GM12891 (cell line): ENCODE measurements at regions not wholly inside any gene's neighbourhood (a gene's known extent, or its start where the extent isn't known, plus 50 kb on each side); places are given as distances from the start of the nearest gene placed in this dataset.

Source experiments
- DNase-seq: peaks from one replicate; pipeline ENCODE4 v3.0.0; 2011; ENCODE audit warnings: low spot score; ENCODE audit not compliant: insufficient read length
- FAIRE-seq: peaks from 2 replicates; lab custom pipeline; 2011; peaks lifted over from hg19 to GRCh38; lab: Jason Lieb, UNC
- PAX5 ChIP-seq: IDR thresholded peaks from 2 replicates; pipeline ENCODE4 v1.6.1; 2011; ENCODE audit warnings: low read length, moderate library complexity, mild to moderate bottlenecking; ENCODE audit not compliant: insufficient read depth, severe bottlenecking
- POLR2A ChIP-seq: IDR thresholded peaks from 2 replicates; pipeline ENCODE4 v1.6.1; 2011; ENCODE audit warnings: low read depth, low read length, control low read depth
- POLR2AphosphoS5 ChIP-seq: IDR thresholded peaks from 2 replicates; pipeline ENCODE4 v1.6.1; 2011; ENCODE audit warnings: low read depth, low read length, control low read depth
- POU2F2 ChIP-seq: IDR thresholded peaks from 2 replicates; pipeline ENCODE4 v1.6.1; 2011; ENCODE audit warnings: low read depth, mild to moderate bottlenecking, control low read depth, low read length, moderate library complexity
- SPI1 ChIP-seq: IDR thresholded peaks from 2 replicates; pipeline ENCODE4 v1.6.1; 2011; ENCODE audit warnings: low read depth, low read length, control low read depth
- TAF1 ChIP-seq: IDR thresholded peaks from 2 replicates; pipeline ENCODE4 v1.6.1; 2011; ENCODE audit warnings: low read depth, low read length, control low read depth

DNA sequence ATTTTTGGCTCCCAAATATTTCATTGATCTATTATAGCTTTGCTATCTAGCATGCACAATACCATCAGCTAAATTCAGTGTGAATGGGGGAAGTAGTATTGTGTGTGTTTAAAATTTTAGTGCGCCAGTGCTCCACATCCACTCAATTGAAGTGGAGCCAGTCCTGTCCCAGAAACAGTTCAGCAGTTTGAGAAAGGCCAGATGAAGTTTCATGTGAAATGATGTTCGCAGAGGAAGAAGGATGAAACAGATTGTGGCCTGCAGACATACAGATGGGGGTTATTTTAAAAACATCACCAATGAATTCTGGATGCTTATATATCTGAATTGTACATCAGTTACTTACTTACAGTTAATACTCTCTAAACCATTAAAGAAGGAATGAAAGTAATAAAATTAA is 129.4 kb downstream of the SPRY2 start:
- FAIRE-seq (no peak), DNase-seq (no peak)
- no peak for TF ChIP-seq POU2F2
- TF ChIP-seq SPI1 = no peak
- TF ChIP-seq POLR2A = no peak
- no peak for TF ChIP-seq POLR2AphosphoS5

DNA sequence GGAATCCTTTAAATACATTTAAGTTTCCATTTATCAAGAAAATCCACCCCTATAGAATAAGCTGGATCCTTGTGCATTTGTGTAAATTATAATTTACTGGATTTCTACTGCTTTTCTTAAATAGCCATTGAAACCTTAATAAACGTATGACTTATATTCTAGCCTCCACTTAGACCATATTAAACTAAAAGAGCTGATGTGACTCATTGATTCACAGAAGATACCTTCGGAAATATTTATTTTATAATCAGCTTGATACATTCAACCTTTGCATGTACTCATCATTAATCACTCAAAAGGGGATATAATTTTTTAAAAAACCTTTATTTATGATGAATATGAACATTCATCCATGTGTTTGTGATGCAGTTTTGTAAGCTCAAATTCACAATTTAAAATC is 136.3 kb downstream of the SPRY2 start:
- no peak for FAIRE-seq

DNA sequence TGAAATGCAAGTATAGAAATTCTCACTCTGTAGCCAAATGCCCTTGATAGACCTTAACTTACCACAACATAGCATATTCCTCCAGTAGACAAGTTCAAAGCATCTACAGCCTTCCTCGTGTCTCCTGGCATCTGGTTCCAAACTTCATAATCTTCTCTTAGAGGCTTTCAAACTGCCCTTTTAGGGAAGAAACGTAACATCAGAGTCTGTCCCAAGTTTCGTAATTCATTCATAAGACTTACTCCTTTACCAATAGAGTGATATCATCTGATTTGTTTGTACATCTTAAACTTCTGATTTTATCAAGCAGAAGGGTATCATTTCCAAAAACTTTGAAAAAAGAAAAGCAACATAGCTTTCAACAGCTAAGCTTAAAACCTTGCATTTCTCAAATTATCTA is 137.4 kb downstream of the SPRY2 start:
- no peak for FAIRE-seq
- TF ChIP-seq TAF1 (no peak), SPI1 (no peak), POU2F2 (no peak), POLR2AphosphoS5 (no peak), PAX5 (no peak), POLR2A (no peak)

More for the DNA sequence above, 136.3 kb downstream of the SPRY2 start:
- DNase-seq = no peak
- TF ChIP-seq PAX5 = no peak
- TF ChIP-seq POLR2A = no peak
- TF ChIP-seq POU2F2 = no peak
- no peak for TF ChIP-seq TAF1
- TF ChIP-seq POLR2AphosphoS5 = no peak
- TF ChIP-seq SPI1 = no peak

DNA sequence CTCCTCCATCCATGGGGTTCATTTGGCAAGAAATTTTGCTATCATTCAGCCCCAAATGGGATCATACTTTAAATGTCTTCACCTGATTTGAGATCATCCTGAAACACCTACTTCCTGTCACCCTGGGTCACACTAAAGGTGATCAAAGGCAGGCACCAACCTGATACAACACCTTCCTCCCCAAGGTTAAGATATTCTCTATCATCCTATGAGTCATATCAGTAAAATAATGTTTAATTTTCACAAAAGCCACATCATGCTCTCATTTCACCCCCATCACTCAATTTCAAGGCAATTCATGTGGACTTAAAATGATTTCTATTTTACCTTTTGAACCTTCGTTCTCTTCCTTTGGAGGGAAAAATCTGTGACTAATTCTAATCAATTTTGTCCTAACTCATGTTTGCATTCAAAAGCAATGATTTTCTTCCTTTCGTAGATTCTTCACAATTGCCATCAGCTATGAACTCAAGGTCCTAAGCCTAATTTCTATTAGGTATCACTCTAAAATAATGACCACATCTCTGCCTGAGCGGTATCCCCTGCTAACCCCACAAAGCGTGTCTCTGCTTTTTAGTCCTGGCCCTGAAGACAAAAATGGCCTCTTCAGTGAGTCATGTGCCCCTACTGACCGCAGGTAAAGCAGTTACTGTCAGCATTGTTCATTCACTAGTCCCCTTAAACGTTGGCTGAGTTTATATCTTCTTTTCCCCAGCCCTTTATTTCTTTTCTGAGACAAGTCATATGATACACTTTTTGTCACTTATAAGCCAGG is 139.0 kb downstream of the SPRY2 start:
- FAIRE-seq (no peak), DNase-seq (no peak)
- TF ChIP-seq SPI1 (no peak), POLR2AphosphoS5 (no peak), PAX5 (no peak), POLR2A (no peak), POU2F2 (no peak), TAF1 (no peak)

More for the DNA sequence above, 137.4 kb downstream of the SPRY2 start:
- no peak for DNase-seq

DNA sequence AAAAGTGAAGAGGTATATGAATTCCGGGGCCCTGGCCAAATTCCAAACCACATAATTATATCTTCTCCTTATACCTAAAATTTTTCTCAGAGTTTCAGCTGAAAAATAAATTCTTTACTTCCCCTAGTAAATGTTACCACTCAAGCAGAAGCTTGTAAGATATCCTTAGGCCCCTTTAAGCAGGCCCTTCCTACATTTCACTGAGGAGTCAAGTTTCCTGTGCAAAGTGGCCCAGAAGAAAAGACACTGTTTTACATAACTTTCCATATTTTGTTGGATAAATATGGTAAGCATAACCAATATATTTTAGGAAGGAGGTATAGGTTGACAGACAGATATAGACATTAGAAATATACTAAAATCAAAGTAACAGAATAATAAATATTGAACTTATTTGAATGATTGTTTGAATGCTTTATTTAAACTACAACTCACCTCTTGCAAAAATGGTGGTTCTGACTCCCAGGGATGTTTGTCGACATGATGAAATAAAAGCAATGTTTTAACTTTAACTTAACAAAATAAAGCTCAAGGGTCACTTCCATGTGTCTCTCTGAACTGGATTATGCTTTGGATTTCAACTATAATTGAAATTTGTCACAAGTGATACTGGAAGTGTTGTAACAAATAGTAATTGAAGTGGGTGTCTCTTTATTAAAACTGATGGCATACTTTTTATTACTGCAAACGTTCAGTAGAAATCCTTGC is 141.2 kb downstream of the SPRY2 start:
- no peak for TF ChIP-seq POU2F2
- TF ChIP-seq TAF1 = no peak
- no peak for TF ChIP-seq POLR2AphosphoS5
- TF ChIP-seq PAX5 = no peak
- no peak for TF ChIP-seq SPI1
- TF ChIP-seq POLR2A = no peak
- no peak for DNase-seq
- no peak for FAIRE-seq

DNA sequence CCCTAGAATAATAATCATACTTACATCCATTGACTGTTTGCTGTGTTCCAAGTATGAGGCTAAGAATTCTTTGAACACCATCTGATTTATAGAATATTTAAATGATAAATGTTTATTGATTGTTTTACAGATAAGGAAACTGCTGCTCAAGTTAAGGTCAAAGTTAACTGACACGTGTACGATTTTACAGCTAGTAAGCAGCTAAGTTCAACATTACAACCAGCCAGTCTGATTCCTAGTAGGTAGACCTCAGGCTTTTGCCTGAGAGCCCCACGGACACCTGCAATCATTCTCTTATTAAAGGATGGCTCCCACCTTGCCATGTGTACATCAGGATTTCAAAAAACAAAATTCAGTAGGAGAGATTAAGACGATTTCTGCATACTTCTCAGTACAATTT is 141.9 kb downstream of the SPRY2 start:
- TF ChIP-seq POU2F2 (no peak), POLR2AphosphoS5 (no peak), SPI1 (no peak)
- DNase-seq (no peak), FAIRE-seq (no peak)

DNA sequence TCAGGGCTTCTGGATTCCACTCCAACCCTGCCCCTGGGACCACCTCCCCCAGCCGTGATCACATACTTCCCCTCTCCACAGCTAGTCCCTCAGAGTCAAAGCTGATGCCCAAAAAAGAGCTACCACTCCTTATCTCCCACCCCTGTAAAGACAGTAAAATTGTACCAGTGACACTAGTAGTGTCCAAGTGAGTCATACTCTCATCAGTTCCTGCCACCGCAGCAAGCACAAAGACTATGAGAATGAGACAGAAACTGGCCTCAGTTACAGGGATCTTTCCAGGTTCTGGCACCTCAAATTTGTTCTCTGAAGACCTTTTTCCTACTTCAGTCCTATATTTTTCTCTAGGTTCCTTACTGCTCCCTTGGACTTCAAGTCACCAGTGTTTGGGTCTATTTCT is 144.2 kb downstream of the SPRY2 start:
- DNase-seq = no peak
- no peak for FAIRE-seq

DNA sequence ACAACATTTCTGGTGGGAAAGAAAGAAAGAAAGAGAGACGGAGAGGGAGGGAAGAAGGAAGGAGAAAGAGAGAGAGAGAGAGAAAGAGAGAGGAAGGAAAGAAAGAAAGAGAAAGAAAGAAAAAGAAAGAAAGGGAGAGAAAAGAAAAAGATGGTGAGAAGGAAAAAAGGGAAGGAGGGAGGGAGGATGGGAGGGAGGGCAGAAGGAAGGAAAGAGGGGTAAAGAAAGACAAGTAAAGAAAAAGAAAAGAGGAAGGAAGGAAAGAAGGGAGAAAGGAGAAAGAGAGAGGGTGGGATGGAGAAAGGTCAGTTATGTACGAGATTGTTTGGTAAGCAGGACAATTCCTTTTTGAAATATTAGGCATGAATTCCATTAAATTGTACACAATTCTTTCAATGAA is 145.3 kb downstream of the SPRY2 start:
- FAIRE-seq = no peak
- no peak for DNase-seq
- TF ChIP-seq POLR2A (no peak), POLR2AphosphoS5 (no peak), TAF1 (no peak), SPI1 (no peak), PAX5 (no peak), POU2F2 (no peak)

More for the DNA sequence above, 144.2 kb downstream of the SPRY2 start:
- TF ChIP-seq POLR2AphosphoS5 (no peak), POLR2A (no peak), PAX5 (no peak), POU2F2 (no peak), TAF1 (no peak), SPI1 (no peak)

DNA sequence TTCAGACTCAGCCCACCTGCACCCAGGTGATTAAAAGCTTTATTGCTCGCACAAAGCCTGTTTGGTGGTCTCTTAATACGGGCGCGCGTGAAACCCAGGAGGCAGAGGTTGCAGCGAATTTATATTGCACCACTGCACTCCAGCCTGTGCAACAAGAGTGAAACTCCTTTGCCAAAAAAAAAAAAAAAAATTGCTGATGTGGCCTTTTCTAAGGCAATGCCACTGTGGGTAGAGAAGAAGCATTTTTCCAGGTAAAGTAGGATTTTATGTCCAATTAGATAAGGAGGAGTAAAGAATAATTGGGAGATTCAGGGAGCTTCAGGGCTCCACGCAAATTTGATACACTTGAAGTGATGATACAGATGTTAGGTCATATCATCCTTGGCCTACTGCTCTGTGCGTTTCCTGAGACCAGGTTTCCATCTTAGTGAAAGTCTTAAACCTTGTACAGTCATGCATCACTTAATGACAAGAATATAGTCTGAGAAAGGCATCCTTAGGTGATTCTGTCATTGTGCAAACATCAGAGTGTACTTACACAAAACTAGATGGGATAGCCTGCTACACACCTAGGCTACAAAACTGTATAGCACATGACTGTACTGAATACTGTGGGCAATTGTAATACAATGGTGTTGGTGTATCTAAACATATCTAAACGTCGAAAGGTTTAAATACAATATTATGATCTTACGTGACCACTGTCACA is 150.9 kb downstream of the SPRY2 start:
- FAIRE-seq = no peak
- no peak for TF ChIP-seq SPI1
- TF ChIP-seq TAF1 = no peak
- no peak for TF ChIP-seq POLR2AphosphoS5
- TF ChIP-seq POLR2A = no peak
- TF ChIP-seq PAX5 = no peak
- no peak for TF ChIP-seq POU2F2
- DNase-seq = no peak
